Fibroblast of mammary gland (primary cell): ENCODE measurements at regions not wholly inside any gene's neighbourhood (a gene's known extent, or its start where the extent isn't known, plus 50 kb on each side); places are given as distances from the start of the nearest gene placed in this dataset.
A peak's percentile ranks its signal among the peaks of the same experiment; 100 is the strongest.

Experiments
- DNase-seq: peaks from one replicate; pipeline ENCODE4 v3.0.0-alpha.2; 2010; ENCODE audit warnings: low read depth
- H3K4me3 ChIP-seq: 2 replicates; pipeline ENCODE4 v1.5.1; 2011; ENCODE audit warnings: low read depth, mild to moderate bottlenecking, low read length, moderate library complexity; ENCODE audit not compliant: control insufficient read depth
- TF ChIP-seq, protein P1 (sequence below): conservative IDR thresholded peaks from 2 replicates; pipeline ENCODE4 v1.5.1; 2011; ENCODE audit warnings: low read depth, low read length, inconsistent platforms; ENCODE audit not compliant: control insufficient read depth, insufficient read depth

DNA sequence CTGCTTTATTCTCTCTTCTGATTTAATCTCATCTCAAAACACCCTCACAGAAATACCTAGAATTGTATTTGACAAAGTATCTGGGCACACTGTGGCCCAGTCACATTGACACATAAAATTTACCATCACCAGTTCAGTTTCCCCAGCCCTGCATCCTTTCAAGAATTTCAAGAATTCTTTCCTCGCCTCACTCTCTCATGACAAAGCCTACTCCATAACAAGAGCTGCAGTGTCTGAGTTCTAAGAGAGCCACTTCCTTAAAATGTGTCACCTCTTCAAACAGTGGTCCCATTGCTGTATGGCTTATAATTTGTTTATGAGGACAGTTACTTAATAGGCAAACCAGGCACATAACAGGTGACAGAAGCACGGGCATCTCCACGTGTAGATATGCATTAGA lies 90.9 kb upstream of the STK39 start:
- no peak for DNase-seq
- TF ChIP-seq, protein P1, sequence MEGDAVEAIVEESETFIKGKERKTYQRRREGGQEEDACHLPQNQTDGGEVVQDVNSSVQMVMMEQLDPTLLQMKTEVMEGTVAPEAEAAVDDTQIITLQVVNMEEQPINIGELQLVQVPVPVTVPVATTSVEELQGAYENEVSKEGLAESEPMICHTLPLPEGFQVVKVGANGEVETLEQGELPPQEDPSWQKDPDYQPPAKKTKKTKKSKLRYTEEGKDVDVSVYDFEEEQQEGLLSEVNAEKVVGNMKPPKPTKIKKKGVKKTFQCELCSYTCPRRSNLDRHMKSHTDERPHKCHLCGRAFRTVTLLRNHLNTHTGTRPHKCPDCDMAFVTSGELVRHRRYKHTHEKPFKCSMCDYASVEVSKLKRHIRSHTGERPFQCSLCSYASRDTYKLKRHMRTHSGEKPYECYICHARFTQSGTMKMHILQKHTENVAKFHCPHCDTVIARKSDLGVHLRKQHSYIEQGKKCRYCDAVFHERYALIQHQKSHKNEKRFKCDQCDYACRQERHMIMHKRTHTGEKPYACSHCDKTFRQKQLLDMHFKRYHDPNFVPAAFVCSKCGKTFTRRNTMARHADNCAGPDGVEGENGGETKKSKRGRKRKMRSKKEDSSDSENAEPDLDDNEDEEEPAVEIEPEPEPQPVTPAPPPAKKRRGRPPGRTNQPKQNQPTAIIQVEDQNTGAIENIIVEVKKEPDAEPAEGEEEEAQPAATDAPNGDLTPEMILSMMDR = no peak

GRCh38 chr2:168338803-168339437 lies 91.5 kb upstream of the STK39 start:
- H3K4me3 ChIP-seq = no peak overlapping the region
- TF ChIP-seq, protein P1 = no peak
- no peak for DNase-seq

More for the DNA sequence above, 90.9 kb upstream of the STK39 start:
- H3K4me3 ChIP-seq = no peak overlapping the region

GRCh38 chr2:168340931-168341330 lies 93.5 kb upstream of the STK39 start:
- TF ChIP-seq, protein P1 = no peak
- no peak overlapping the region for H3K4me3 ChIP-seq
- DNase-seq = peak; percentile 17

DNA sequence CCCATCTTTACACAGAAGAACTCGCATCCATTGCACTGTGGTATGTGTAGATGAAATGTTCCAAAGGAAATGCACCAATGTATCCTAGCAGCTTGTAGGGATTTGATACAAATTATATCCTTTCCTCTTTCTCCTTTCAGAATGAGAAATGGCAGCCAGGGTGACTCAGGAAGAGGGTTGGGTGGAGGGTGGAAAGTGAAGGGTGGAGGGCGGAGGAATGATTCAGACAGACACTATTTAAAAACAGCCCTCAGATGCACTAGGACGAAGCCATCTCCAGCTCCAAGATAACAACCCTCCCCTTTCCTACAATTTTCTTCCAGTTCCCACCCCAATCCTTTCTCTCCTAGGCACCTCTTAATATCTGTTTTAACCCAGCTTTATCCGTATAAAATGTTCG lies 96.2 kb upstream of the STK39 start:
- no peak overlapping the region for H3K4me3 ChIP-seq
- DNase-seq = peak; percentile 56
- TF ChIP-seq, protein P1 = no peak

GRCh38 chr2:168344706-168345105 lies 97.3 kb upstream of the STK39 start:
- no peak for DNase-seq
- H3K4me3 ChIP-seq = no peak overlapping the region
- TF ChIP-seq, protein P1 = no peak

DNA sequence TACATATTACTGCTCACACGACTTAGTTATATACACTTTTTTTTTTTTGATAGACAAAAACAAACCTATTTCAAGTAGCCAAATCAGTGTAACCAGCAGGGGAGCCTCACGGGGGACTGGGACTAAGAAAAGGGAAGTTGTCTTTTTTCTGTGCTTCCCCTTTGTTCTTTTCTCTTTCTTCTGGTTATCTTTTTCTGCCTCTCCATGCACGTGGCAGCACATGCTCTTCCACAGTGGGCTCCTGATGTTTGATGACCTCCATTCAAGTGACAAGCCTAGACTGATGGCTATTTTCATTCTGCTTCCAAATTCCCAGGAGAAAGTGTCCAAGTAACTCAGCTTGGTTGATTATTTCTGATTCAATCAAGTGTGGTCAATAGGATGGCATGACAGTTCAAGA lies 98.2 kb upstream of the STK39 start:
- TF ChIP-seq, protein P1 = no peak

More for the DNA sequence above, 98.2 kb upstream of the STK39 start:
- DNase-seq = no peak
- H3K4me3 ChIP-seq = no peak overlapping the region
